ENCODE measurements at regions not wholly inside any gene's neighbourhood (a gene's known extent, or its start where the extent isn't known, plus 50 kb on each side); places are given as distances from the start of the nearest gene placed in this dataset.

GRCh38 chr4:3661989-3662388, 104.2 kb upstream of the ADRA2C start:
- no peak for TF ChIP-seq CTCF (IDR thresholded peaks at IDR 0.05)
- TF ChIP-seq POLR2A (IDR thresholded peaks at IDR 0.05): no peak
